ENCODE measurements at regions not wholly inside any gene's neighbourhood (a gene's known extent, or its start where the extent isn't known, plus 50 kb on each side); places are given as distances from the start of the nearest gene placed in this dataset.

- FAIRE-seq (no peak), DNase-seq (ENCODE audit: low read depth, low spot score) (no peak)
- Histone ChIP-seq H3K27ac (ENCODE audit: insufficient read depth, low read depth, low read length) (no peak overlapping the region), H4K20me1 (replicated peaks; ENCODE audit: control insufficient read depth, extremely low read depth, insufficient read depth, low read length) (no peaks in the 10 kb centered on the region), H3K9ac (replicated peaks; ENCODE audit: extremely low read depth, insufficient read depth, low read length) (no peak overlapping the region), H3K36me3 (ENCODE audit: control insufficient read depth in 2 of 2, extremely low read depth in 1 of 2, insufficient read depth in 2 of 2, low read length in 2 of 2) (no peaks in the 10 kb centered on the region), H3K4me2 (ENCODE audit: insufficient read depth, low read length) (no peak overlapping the region), H3K9me3 (replicated peaks; ENCODE audit: control insufficient read depth, insufficient read depth, low read length) (no peaks in the 10 kb centered on the region), H3K4me3 (replicated peaks in 1 of 3; ENCODE audit: insufficient read depth in 1 of 3, low read depth in 1 of 3, low read length in 3 of 3) (no peak overlapping the region), H2AFZ (ENCODE audit: low read depth, low read length) (no peak overlapping the region), H3K9me1 (replicated peaks; ENCODE audit: control insufficient read depth, extremely low read depth, insufficient read depth, low read length) (no peaks in the 10 kb centered on the region), H3K79me2 (ENCODE audit: control insufficient read depth, insufficient read depth, low read length) (no peaks in the 10 kb centered on the region), H3K4me1 (ENCODE audit: control insufficient read depth, extremely low read depth, insufficient read depth, low read length) (no peaks in the 10 kb centered on the region), H3K27me3 (ENCODE audit: control insufficient read depth in 2 of 2, insufficient read depth in 2 of 2, low read length in 2 of 2) (no peaks in the 10 kb centered on the region)
- TF ChIP-seq POLR2A (IDR thresholded peaks at IDR 0.05; ENCODE audit: low read depth, low read length) (no peak), POLR2AphosphoS5 (IDR thresholded peaks at IDR 0.05; ENCODE audit: insufficient read depth, low read depth, low read length) (no peak)
- ChIA-PET POLR2A (no interaction called here), CTCF (no interaction called here)
- dilution Hi-C loops (cut with MboI; ENCODE audit: extremely low pct_ligation_motif_present, low sequenced_read_pairs): no loop called here
- BruUV-seq (replicated peaks): no TSS peak
- intact Hi-C loops (cut with micrococcal nuclease): no loop called here
These were observed 149.5 kb upstream of the ZNF516 start for GRCh38 chr18:76644580-76644979.

- no TSS peak for BruUV-seq (replicated peaks)
- intact Hi-C loops (cut with micrococcal nuclease): no loop called here
These were observed 149.0 kb upstream of the ZNF516 start for GRCh38 chr18:76643996-76644395.

More at GRCh38 chr18:76643996-76644395, 149.0 kb upstream of the ZNF516 start:
- Histone ChIP-seq H3K27me3 (ENCODE audit: control insufficient read depth in 2 of 2, insufficient read depth in 2 of 2, low read length in 2 of 2) (no peaks in the 10 kb centered on the region), H3K4me2 (ENCODE audit: insufficient read depth, low read length) (no peak overlapping the region), H3K4me1 (ENCODE audit: control insufficient read depth, extremely low read depth, insufficient read depth, low read length) (no peaks in the 10 kb centered on the region), H3K9ac (replicated peaks; ENCODE audit: extremely low read depth, insufficient read depth, low read length) (no peak overlapping the region), H4K20me1 (replicated peaks; ENCODE audit: control insufficient read depth, extremely low read depth, insufficient read depth, low read length) (no peaks in the 10 kb centered on the region), H3K79me2 (ENCODE audit: control insufficient read depth, insufficient read depth, low read length) (no peaks in the 10 kb centered on the region), H3K36me3 (ENCODE audit: control insufficient read depth in 2 of 2, extremely low read depth in 1 of 2, insufficient read depth in 2 of 2, low read length in 2 of 2) (no peaks in the 10 kb centered on the region), H2AFZ (ENCODE audit: low read depth, low read length) (no peak overlapping the region), H3K9me1 (replicated peaks; ENCODE audit: control insufficient read depth, extremely low read depth, insufficient read depth, low read length) (no peaks in the 10 kb centered on the region), H3K27ac (ENCODE audit: insufficient read depth, low read depth, low read length) (no peak overlapping the region), H3K9me3 (replicated peaks; ENCODE audit: control insufficient read depth, insufficient read depth, low read length) (no peaks in the 10 kb centered on the region), H3K4me3 (replicated peaks in 1 of 3; ENCODE audit: insufficient read depth in 1 of 3, low read depth in 1 of 3, low read length in 3 of 3) (no peak overlapping the region)
- dilution Hi-C loops (cut with MboI; ENCODE audit: extremely low pct_ligation_motif_present, low sequenced_read_pairs): no loop called here
- TF ChIP-seq GATA2 (IDR thresholded peaks at IDR 0.05; ENCODE audit: insufficient read depth, insufficient read length, low read depth, low read length) (no peak), JUN (IDR thresholded peaks at IDR 0.05; ENCODE audit: borderline replicate concordance, insufficient read depth, insufficient read length, low read depth) (no peak), POLR2AphosphoS5 (IDR thresholded peaks at IDR 0.05; ENCODE audit: insufficient read depth, low read depth, low read length) (no peak), FOS (IDR thresholded peaks at IDR 0.05; ENCODE audit: borderline replicate concordance, insufficient read depth, low read length) (no peak), MAX (IDR thresholded peaks at IDR 0.05; ENCODE audit: insufficient read depth, insufficient read length) (no peak), EZH2 (IDR thresholded peaks at IDR 0.05; ENCODE audit: borderline replicate concordance, low read depth, low read length, severe bottlenecking) (no peak), POLR2A (IDR thresholded peaks at IDR 0.05; ENCODE audit: low read depth, low read length) (no peak), MYC (IDR thresholded peaks at IDR 0.05; ENCODE audit: low read depth, low read length) (no peak), CTCF (IDR thresholded peaks at IDR 0.05; ENCODE audit: extremely low read depth in 1 of 2, insufficient read depth in 1 of 2, low read depth in 1 of 2, low read length in 2 of 2) (no peak)
- ChIA-PET POLR2A (no interaction called here), CTCF (no interaction called here)
- DNase-seq (ENCODE audit: low read depth, low spot score): no peak
- FAIRE-seq: no peak
